SIG-M5 treated with dmso at 0.1 percent for 504 hours (cell line): ENCODE measurements at regions not wholly inside any gene's neighbourhood (a gene's known extent, or its start where the extent isn't known, plus 50 kb on each side); places are given as distances from the start of the nearest gene placed in this dataset.

Experiments
- DNase-seq: peaks from one replicate; lab custom pipeline; 2025; ENCODE audit not compliant: unreplicated experiment; lab: John Stamatoyannopoulos, UW

DNA sequence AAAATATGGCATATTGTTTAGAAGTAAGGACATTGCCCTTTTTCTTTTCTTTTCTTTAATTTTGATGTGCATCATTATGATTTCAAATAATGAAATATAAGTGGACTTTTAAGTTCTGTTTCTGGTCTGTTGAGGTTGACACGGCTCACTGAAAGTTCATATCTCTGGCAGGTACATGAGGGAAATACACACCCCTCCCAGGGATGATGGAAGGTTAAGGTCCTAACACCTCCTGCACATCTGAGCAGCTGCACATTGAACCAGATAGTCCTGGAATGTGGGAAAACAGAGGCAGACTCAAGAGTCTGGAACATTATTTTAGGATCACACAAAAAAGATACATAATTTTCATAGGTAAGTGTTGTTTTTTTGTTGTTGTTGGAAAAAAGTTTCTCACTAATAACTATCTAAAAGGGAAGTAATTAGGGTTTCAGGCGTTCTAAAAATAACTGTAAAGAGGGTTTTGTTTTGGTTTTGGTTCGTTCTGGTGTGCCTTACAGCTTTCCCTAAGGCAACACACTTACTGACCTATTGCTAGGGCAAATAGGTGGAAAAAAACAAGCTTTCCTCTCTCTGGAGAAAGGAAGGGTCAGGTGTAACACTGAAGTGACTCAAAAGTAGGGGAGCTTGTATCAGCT lies 201.2 kb upstream of the PRKCQ start:
- DNase-seq, result no peak

GRCh38 chr10:6780008-6780677 lies 200.1 kb upstream of the PRKCQ start:
- DNase-seq, result no peak

DNA sequence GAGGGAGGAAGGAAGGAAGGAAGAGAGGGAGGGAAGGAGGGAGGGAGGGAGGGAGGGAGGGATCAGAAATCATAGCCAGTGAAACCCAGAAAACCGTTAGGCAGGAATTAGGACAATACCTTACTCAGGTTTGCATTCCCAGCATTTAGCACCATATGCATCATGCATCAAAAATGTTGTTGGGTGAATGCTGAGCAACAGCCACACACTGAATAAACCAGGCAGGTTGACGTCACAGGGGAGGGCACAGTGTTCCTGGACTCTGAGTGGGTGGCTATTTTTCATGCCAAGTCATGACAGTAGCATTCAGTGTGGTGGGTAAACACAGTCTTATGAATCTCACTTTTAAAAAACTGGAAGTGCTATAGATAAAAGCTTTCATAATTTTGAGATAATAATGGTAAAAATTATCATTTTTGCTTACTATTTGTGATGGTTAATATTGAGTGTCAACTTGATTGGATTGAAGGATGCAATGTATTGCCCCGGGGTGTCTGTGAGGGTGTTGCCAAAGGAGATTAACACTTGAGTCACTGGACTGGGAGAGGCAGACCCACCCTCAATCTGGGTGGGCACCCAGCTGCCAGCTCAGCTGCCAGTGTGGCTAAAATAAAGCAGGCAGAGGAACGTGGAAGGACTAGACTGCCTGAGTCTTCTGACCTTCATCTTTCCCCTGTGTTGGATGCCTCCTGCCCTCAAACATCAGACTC lies 199.1 kb upstream of the PRKCQ start:
- no peak for DNase-seq

- DNase-seq, result no peak
These were observed 196.1 kb upstream of the PRKCQ start for GRCh38 chr10:6776170-6776569.

DNA sequence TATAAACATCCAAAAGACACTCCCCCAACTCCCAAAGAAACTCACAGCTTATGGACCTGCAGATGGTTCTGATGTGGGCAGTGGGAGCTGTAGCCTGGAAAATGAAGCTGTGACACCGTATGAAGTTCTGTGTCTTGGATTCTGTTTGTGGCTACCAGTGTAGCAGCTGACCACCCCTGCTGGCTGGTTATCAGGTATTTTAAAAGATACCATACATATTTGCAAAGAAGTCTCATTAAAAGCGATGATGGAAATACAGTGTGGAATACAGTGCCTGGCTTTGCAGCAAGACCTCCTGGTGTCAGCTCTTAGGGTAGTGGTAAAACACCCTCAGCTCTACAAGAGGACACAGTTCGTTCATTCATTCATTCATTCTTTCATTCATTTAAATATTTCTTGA lies 194.3 kb upstream of the PRKCQ start:
- DNase-seq, result no peak

DNA sequence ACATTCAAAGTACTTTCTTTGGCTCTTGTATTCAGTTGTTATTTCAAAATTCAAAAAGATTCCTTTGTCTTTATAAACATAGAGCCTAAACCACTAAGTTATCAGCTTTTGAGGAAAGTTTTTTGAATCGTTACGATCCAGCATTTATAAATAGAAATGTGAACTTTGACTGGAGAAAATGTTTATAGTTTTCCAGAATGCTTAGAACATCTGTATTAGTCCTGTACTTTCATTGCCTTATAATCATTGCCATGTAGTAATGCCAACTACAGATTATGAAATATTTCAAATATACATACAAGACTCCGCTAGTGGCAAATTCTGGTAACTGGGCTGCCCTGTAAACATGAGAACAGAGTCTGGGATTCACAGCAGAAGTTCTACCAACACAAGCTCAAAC lies 191.3 kb upstream of the PRKCQ start:
- DNase-seq, result no peak

DNA sequence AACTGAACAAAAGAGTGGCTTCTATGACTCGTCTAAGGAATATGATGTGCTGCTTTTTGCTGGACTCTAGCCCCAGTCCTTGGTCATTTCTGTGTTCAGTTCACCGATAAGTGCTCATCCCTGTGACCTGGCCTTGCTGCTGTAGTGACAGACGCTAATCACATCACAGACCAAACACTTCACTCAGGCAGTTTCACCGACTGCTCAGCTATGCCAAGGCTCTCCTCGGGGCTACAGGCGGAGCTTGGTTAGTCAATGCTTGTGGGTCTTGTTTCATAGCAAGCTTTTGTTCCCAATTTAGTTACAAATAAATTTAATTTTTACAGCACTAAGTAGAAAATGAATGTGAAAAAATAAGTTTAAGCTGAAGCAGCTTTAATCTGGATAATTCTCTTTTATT lies 190.8 kb upstream of the PRKCQ start:
- DNase-seq, result no peak

DNA sequence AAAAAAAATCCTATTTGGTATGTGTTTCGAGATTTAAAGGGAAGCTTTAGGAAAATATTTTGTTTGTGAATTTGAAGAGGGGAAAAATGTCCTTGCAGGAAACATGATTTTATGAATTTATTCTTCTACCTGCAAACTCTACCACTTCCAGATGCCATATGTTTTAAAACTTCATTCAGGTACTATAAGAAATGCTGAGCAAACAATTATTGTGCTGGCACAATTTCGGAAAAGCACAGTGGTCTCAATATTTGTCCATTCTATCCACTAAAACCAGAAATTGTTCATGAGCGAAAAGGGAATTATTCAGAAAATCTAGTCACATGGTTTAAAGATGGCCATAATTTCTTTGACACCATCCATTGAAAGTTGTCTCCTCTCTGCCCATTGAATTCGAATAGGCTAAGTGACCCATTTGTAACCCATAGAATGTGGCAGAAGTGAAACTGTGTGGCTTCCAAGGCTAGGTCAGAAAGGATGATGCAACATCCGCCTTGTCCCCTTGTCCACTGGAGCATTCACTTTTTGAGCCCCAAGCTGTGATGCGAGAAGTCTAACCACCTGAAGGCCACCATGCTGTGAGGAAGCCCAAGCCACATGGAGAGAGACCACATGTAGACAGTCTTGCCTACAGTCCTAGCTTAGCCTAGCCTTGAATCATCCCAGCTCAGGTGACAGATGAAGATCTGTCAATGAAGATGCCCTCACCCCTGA lies 189.8 kb upstream of the PRKCQ start:
- DNase-seq, result no peak

GRCh38 chr10:6766131-6766801 lies 186.2 kb upstream of the PRKCQ start:
- no peak for DNase-seq

GRCh38 chr10:6763423-6763822 lies 183.3 kb upstream of the PRKCQ start:
- no peak for DNase-seq

DNA sequence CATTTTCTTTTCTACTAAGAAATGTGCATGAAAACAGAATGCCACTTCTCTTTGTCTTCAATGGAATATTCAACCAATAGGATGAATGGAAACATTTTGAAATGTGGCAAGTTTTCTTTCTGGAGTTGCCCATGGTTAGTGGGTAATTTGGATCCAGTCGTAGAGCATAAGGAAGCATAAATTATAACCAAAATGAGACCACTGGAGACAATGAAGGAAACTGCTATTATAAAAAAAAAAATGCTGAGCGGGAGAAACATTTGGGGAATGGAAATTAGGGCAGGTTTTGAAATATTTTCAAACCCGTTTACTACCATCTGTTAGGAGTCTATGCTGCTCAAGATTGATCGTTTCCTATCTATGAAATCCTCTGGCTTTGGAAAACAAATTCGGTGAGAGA lies 182.9 kb upstream of the PRKCQ start:
- no peak for DNase-seq

- DNase-seq, result no peak
These were observed 179.9 kb upstream of the PRKCQ start for GRCh38 chr10:6759961-6760360.

DNA sequence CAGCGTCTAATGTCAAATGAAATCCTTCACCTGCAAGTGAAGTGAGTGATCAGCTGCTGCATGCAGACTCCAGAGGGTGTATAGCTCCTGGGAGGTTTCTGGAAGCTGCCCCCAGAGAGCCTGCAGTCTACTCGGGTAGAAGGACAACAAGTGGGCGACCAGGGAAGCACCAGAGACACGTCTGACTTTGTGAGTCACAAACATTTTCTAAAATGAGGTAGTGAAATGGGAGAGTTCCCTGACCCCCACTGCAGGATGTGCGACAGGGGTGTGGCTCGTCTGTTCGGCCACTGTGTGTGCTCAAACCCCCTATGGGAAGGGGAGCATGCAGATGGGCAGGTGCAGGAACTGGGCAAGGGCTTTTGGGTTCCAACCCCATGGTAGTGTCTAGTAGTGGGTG lies 177.1 kb upstream of the PRKCQ start:
- no peak for DNase-seq

GRCh38 chr10:6756716-6757115 lies 176.6 kb upstream of the PRKCQ start:
- no peak for DNase-seq

GRCh38 chr10:6755781-6756460 lies 175.8 kb upstream of the PRKCQ start:
- no peak for DNase-seq

GRCh38 chr10:6753644-6754043 lies 173.6 kb upstream of the PRKCQ start:
- DNase-seq, result no peak

- no peak for DNase-seq
These were observed 171.3 kb upstream of the PRKCQ start for GRCh38 chr10:6751363-6751762.

GRCh38 chr10:6748981-6749635 lies 169.0 kb upstream of the PRKCQ start:
- DNase-seq, result no peak

GRCh38 chr10:6748029-6748428 lies 168.0 kb upstream of the PRKCQ start:
- no peak for DNase-seq

- no peak for DNase-seq
These were observed 166.7 kb upstream of the PRKCQ start for GRCh38 chr10:6746782-6747181.
